Stimulated activated CD8-positive, alpha-beta memory T cell treated with anti-CD3 and anti-CD28 coated beads, Interleukin-2, amount 100 ng/mL, for 48 hours (primary cell): ENCODE measurements at regions not wholly inside any gene's neighbourhood (a gene's known extent, or its start where the extent isn't known, plus 50 kb on each side); places are given as distances from the start of the nearest gene placed in this dataset.
"Not testable (repeated sequence)": the region's sequence is repeated elsewhere in the genome, so short reads cannot be mapped to it uniquely, and the experiment has no call there.

Source experiments
- DNase-seq, 2 donors: peaks; one replicate each; pipeline ENCODE4 v3.0.0-alpha.2; 2020; ENCODE audit warnings: low read depth in 2 of 2

- DNase-seq: no peak
Measured at GRCh38 chr1:4476394-4476793, 178.0 kb upstream of the AJAP1 start.

DNA sequence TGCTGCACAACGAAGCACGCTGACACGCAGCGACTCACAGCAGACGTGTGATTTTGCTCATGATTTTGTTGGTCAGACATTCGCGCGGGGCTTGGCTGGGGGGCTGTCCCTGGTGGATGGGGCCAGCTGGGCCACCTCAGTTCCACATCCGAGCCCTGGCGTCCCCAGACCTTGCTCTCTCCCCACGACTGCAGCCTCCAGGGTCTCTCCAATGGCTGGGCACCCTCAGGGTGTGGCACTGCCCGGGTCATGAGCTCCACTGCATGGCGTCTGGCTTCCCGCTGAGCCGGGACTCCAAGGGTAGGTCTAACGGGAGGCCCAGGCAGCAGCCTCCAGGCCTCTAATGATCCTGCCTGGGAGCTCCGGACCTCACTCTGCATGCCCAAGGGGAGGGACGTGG lies 173.0 kb upstream of the AJAP1 start:
- DNase-seq: no peak

DNA sequence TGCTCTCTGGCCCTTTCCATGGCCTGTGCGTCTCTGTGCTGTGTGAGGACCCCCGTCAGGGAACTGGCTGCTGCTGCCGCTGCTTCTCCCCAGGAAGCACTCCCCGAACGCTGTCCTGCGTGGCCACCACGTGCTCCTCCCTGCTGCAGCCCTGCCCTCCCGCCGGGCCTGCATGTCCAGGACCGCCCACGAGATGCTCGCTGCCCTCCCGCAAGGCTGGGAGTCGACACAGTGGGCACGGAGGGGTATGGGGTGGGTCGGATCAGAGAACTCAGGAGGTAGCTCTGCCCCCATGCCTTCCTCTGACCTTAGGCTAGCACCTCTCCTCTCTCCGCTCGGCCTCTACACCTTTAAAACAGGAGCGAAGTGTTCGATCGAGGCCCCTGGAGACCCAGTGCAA lies 171.9 kb upstream of the AJAP1 start:
- DNase-seq: no peak

DNA sequence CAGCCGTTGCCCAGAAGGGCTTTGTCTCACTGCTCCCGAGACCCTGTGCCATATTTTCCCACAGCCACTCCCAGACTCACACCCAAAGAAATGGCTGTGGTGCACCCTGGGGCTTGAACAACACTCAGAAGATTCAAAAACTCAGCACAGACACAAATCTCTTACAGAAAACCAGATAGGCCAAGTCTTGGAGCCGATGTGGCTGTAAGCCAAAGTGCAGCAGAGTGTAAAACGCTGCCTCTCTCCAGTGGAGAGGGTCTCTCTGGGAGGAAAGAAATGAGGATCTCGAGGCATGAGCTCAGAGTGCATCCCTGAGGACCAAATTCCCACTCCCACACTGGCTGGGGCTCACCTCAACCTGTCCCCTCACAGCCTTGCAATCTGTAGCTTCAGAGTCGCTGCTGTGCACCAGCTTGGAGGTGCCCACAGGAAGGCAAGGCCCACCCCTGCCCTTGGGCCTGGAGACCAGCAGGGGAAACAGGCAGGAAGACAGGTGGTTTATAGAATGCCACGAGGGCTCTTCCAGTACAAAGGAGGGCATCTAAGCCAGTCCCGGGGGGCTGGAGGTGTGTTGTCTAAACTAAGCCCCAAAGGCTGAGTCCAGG lies 171.3 kb upstream of the AJAP1 start:
- no peak for DNase-seq

- DNase-seq: no peak
Measured at GRCh38 chr1:4485398-4485797, 169.0 kb upstream of the AJAP1 start.

DNA sequence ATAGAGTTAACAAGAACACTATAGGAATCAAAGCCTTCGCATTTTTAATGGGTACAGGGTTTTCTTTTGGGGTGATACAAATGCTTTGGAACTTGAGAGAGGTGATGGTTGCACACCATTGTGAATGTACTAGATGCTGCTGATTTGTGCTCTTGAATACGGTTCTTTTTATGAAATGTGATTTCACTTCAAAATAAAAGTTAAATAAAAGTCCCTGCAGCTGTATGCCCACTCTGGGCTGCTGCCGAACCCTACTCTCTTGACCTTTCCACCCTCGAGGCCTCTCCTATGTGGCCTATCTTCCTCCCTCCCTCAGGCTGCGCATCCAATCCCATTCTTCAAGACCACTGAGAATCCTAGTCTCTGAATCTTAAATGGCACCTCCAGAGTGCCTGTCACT lies 168.5 kb upstream of the AJAP1 start:
- DNase-seq: no peak

DNA sequence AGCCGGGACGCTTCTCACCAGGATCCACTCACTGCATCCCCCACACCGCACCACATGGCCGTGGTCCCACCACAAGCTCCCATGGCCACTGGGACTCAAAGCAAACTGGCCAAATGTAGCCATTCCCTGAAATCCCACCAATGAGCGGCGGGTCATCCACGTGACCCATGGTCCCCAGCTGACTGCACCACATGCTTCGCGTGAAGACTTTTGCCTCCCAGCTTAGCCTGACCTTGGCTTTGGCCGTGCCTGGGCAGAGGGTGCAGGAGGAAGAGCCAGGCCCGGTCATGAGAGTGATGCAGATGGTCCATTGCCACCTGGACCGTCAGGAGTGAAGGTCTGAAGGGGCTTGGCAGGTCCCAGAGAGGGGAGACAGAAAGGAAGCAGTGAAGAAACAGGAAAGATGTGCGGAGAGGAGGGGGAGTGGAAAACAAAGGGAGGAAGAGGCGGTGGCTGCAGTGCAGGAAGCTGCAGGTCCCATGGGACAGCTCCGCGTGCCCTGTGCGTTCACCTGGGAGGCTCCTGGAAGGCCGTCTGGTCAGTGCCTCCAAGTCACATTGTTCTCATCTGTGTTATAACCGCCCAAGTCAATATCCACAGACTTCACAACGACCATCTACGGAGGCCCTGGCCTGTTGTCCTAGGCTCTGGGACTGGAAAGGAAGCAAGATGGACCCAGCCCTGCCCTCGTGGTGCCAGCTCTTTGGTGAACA lies 167.8 kb upstream of the AJAP1 start:
- no peak for DNase-seq

DNA sequence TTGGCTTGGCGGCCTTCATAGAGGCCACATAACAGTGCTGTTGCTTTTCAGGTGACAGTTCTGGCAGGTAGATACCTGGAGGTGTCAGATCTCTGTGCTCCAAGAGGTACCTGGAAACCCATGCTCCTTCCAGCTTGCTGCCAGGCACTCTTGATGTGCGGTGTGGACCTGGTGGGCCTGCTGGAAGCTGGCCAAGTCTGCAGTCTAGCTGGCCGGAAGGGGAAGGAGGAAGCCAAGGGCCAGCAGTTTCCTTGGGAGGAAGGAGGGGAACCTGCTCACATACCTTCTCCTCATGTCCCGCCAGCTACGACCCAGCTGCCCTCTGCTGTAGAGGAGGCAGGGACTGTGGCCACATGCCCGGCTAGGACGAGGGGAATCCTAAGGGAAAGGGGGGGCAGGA lies 166.4 kb upstream of the AJAP1 start:
- DNase-seq: no peak

- DNase-seq: no peak
Measured at GRCh38 chr1:4489486-4489885, 164.9 kb upstream of the AJAP1 start.

- not testable (repeated sequence) for DNase-seq
Measured at GRCh38 chr1:4489992-4490391, 164.4 kb upstream of the AJAP1 start.

DNA sequence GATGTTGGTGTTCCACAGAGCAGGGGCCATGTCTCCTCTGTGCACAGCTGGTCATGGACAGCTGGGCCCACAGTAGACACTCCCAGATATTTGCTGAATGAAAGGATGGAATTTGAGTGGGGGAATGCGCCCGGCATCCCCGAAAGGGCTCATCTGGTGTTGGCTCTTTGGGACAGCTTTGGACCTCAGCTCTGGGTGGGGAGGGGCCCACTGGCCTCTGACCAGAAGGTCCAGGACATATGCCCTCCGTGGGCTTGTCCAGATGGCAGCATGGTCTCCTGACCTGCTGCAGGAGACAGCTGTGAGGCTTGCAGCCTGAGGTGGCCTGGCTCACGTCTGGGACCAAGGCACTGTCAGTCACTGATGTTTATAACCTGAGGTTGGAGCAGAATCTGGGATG lies 160.4 kb upstream of the AJAP1 start:
- DNase-seq: no peak

GRCh38 chr1:4494558-4494957 lies 159.9 kb upstream of the AJAP1 start:
- DNase-seq: no peak

- no peak for DNase-seq
Measured at GRCh38 chr1:4495809-4496208, 158.6 kb upstream of the AJAP1 start.

GRCh38 chr1:4500441-4500840 lies 154.0 kb upstream of the AJAP1 start:
- no peak for DNase-seq

GRCh38 chr1:4506591-4506990 lies 147.8 kb upstream of the AJAP1 start:
- no peak for DNase-seq

GRCh38 chr1:4509206-4509605 lies 145.2 kb upstream of the AJAP1 start:
- DNase-seq: no peak

DNA sequence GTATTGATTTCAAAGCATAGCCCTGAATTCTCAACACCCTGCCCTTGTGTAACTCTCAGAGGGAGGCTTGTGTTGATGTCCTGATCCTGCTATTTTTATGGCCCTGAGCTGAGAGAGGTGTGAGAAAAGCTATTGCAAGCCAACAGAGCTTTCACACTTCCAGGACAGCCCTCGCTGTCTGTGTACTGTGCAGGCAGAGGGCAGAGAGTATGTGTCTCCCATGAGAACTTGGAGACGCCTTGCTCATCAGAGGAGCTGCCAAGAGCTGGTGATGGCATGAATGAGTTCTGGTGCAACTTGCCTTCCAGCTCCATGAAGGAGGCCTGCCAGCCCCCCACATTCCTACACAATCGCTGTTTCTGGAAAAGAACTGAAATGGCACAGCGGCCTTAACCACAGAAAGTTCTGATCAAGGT lies 144.1 kb upstream of the AJAP1 start:
- DNase-seq: no peak

GRCh38 chr1:4511374-4511773 lies 143.0 kb upstream of the AJAP1 start:
- DNase-seq: no peak

DNA sequence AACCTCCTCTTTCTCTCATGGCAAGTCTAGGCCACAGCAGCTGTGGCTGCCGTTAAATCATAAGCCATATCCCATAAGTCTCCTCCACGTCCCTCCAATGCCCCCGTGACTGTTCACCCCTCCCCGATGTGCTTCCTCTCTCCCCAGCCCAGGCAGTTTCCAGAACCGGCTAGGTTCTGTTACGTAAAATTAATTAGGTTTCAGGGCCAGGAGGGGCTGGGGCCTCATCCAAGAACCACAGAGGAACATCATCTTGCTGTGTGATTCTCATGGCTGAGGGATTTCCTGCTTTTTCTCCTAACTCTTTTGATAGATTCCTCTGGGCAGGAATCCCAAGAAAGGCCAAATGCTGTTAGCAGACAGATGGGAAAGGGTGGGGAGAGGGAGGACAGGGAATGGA lies 141.8 kb upstream of the AJAP1 start:
- no peak for DNase-seq

- no peak for DNase-seq
Measured at GRCh38 chr1:4513685-4514084, 140.7 kb upstream of the AJAP1 start.

DNA sequence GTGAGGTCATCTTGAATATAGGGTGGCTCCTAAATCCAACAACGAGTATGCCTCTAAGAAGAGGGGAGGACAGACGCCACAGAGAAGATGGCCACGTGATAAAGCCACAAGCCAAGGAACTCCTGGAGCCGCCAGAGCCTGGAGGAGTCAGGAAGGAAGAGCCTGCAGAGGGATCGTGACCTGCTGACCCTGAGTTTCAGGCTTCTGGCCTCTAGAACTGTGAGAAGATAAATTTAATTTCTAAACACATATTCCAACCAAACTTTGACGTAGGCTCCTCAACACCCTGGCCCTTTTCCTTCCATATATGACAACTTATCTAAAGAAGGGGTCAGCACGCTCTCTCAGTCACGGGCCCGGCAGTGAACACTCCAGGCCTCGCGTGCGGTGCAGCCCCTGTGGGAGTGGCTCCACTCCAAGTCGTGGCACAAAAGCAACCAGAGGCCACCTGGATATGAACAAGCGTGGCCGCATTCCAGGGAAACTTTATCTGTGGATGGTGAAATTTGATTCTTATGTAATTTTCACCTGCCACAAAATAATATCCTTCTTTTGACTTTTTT lies 138.6 kb upstream of the AJAP1 start:
- DNase-seq: no peak

- no peak for DNase-seq
Measured at GRCh38 chr1:4516596-4516995, 137.8 kb upstream of the AJAP1 start.

- DNase-seq: no peak
Measured at GRCh38 chr1:4517186-4517954, 137.0 kb upstream of the AJAP1 start.
